T-cell (primary cell): ENCODE measurements at regions not wholly inside any gene's neighbourhood (a gene's known extent, or its start where the extent isn't known, plus 50 kb on each side); places are given as distances from the start of the nearest gene placed in this dataset.

Experiments used
- ATAC-seq, 4 experiments: fragments of 200-7000 bp in 3 of 4; fragments of 150-1000 bp in 1 of 4; cut with Tn5 transposase; replicated peaks in 1 of 4; 1 replicate in 3 of 4; 2 replicates in 1 of 4; pipeline ENCODE4 v1.10.0; 2021; ENCODE audit warnings: moderate library complexity in 3 of 4, mild to moderate bottlenecking in 2 of 4, moderate number of reproducible peaks in 1 of 4
- CTCF ChIA-PET, 2 donors: fragments of 300-600 bp; sonication (Branson Sonifier 250); formaldehyde crosslinking; loops; one replicate each; lab custom pipeline; 2022; ENCODE audit warnings: antibody characterized with exemption in 2 of 2; lab: Charles Lee
- POLR2A ChIA-PET, 2 donors: fragments of 300-600 bp; sonication (Branson Sonifier 250); formaldehyde crosslinking; loops; one replicate each; lab custom pipeline; 2022; ENCODE audit warnings: antibody characterized with exemption in 2 of 2; lab: Charles Lee
- DNase-seq, 35 experiments: peaks; one replicate each; pipeline versions ENCODE4 v3.0.0 to v3.0.0-alpha.2; 2013 to 2023
- H3K27ac ChIP-seq: one replicate; pipeline ENCODE4 v1.5.1; 2013; ENCODE audit warnings: low read length
- H3K27me3 ChIP-seq, 2 experiments: replicated peaks in 1 of 2; 1 replicate in 1 of 2; 2 replicates in 1 of 2; pipeline versions ENCODE4 v1.6.1 to v1.7.0; 2013; ENCODE audit warnings: low read length in 1 of 2, mixed read lengths in 1 of 2; ENCODE audit not compliant: control insufficient read depth in 2 of 2, insufficient read depth in 2 of 2; ENCODE audit errors: extremely low read depth in 1 of 2
- H3K36me3 ChIP-seq, 2 donors: 1 replicate in 1 of 2; 2 replicates in 1 of 2; pipeline versions ENCODE4 v1.6.1 to v1.7.0; 2013; ENCODE audit warnings: low read length in 1 of 2; ENCODE audit not compliant: control insufficient read depth in 2 of 2, insufficient read depth in 1 of 2; ENCODE audit errors: extremely low read depth in 1 of 2
- H3K4me1 ChIP-seq, 2 experiments: 1 replicate in 1 of 2; 2 replicates in 1 of 2; pipeline versions ENCODE4 v1.6.1 to v1.7.0; 2013; ENCODE audit warnings: low read length in 2 of 2, mixed read lengths in 1 of 2; ENCODE audit not compliant: insufficient read depth in 2 of 2, control insufficient read depth in 1 of 2; ENCODE audit errors: extremely low read depth in 1 of 2
- H3K4me3 ChIP-seq, 2 donors: 1 replicate in 1 of 2; 2 replicates in 1 of 2; pipeline versions ENCODE4 v1.5.1 to v1.7.0; 2013; ENCODE audit warnings: mild to moderate bottlenecking in 2 of 2, low read length in 1 of 2, moderate library complexity in 1 of 2; ENCODE audit not compliant: control insufficient read depth in 1 of 2; ENCODE audit errors: extremely low read depth in 1 of 2
- H3K9me3 ChIP-seq: 2 replicates; pipeline ENCODE4 v1.7.0; 2013
- H3K27ac Mint-ChIP-seq, 2 donors: one replicate each; pipeline ENCODE4 v1.8.0; 2020 to 2021; ENCODE audit warnings: mild to moderate bottlenecking in 2 of 2, mixed read lengths in 2 of 2
- H3K27me3 Mint-ChIP-seq, 2 donors: one replicate each; pipeline ENCODE4 v1.8.0; 2021 to 2022; ENCODE audit warnings: mixed read lengths in 2 of 2
- H3K36me3 Mint-ChIP-seq: one replicate; pipeline ENCODE4 v1.8.0; 2021; ENCODE audit warnings: mixed read lengths
- H3K4me1 Mint-ChIP-seq, 3 donors: one replicate each; pipeline ENCODE4 v1.8.0; 2020 to 2022; ENCODE audit warnings: mixed read lengths in 3 of 3, mild to moderate bottlenecking in 1 of 3
- H3K4me3 Mint-ChIP-seq, 3 donors: one replicate each; pipeline ENCODE4 v1.8.0; 2020 to 2022; ENCODE audit warnings: mild to moderate bottlenecking in 3 of 3, mixed read lengths in 3 of 3, moderate library complexity in 3 of 3
- H3K9me3 Mint-ChIP-seq, 3 donors: one replicate each; pipeline ENCODE4 v1.8.0; 2020 to 2022; ENCODE audit warnings: mixed read lengths in 3 of 3
- WGBS: methylation state at CpG from one replicate; pipeline ENCODE4 v1.1.5; 2013; ENCODE audit warnings: missing lambda C conversion rate; ENCODE audit not compliant: insufficient coverage; 5-methylcytosine and 5-hydroxymethylcytosine counted together

DNA sequence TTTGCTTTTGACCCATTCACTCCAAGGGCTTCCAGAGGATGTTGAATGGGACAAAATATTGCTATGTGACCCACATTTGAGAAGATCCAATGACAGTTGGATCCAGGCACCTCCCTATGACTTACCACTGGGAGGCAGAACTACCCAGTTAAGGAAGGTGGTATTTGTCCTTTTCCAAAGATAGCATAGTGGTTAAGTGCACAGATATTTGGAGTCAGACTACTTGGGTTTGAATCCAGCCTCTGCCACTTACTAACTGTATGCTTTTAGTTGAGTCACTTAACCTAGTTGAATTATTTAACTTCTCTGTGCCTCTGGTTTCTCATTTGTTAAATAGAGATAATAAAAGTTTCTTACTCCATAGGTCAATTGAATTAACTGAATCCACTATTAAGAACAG is 74.5 kb upstream of the PALM2AKAP2 start:
- Histone ChIP-seq H3K4me1 (no peaks in the 10 kb centered on the region), H3K36me3 (no peaks in the 10 kb centered on the region), H3K4me3 (no peak overlapping the region), H3K27me3 (no peaks in the 10 kb centered on the region), H3K27ac (no peak overlapping the region), H3K9me3 (no peaks in the 10 kb centered on the region)
- POLR2A ChIA-PET = no interaction called here
- ATAC-seq (no peak), DNase-seq (no peak)
- H3K27ac Mint-ChIP-seq = no peak overlapping the region
- no peaks in the 10 kb centered on the region for H3K9me3 Mint-ChIP-seq
- CTCF ChIA-PET = no interaction called here
- H3K4me1 Mint-ChIP-seq = no peaks in the 10 kb centered on the region
- H3K27me3 Mint-ChIP-seq = peaks cover 3 to 8% of the 10 kb centered on the region in 2 donors
- H3K4me3 Mint-ChIP-seq = no peak overlapping the region
- no peaks in the 10 kb centered on the region for H3K36me3 Mint-ChIP-seq

DNA sequence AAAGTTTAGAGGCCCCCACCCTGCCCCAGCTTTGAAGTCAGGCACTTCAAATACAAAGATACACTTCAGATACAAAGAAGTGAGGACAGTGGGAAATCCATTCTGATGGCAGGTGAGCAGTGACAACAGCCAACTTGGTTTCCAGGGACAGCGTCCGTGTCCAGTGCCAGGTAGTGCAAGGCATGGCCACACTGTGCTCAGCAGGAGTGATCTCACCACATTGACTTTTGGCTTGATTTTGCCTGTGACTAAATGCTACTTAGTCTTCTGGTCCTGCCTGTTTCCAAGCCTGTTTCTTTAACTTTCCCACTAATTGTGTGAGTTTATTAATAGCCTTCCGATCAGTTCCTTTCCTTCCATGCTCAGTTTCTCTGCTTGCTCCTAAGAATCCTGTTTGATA is 72.6 kb upstream of the PALM2AKAP2 start:
- H3K4me1 ChIP-seq = no peaks in the 10 kb centered on the region
- ATAC-seq = no peak
- no peak overlapping the region for H3K27ac Mint-ChIP-seq
- no peaks in the 10 kb centered on the region for H3K9me3 ChIP-seq
- H3K27ac ChIP-seq = no peak overlapping the region
- H3K4me3 Mint-ChIP-seq = no peak overlapping the region
- no peaks in the 10 kb centered on the region for H3K4me1 Mint-ChIP-seq
- DNase-seq = no peak
- no peaks in the 10 kb centered on the region for H3K9me3 Mint-ChIP-seq
- H3K27me3 ChIP-seq = no peaks in the 10 kb centered on the region
- H3K27me3 Mint-ChIP-seq = peaks cover 3 to 8% of the 10 kb centered on the region in 2 donors
- no peaks in the 10 kb centered on the region for H3K36me3 Mint-ChIP-seq
- ChIA-PET CTCF (no interaction called here), POLR2A (no interaction called here)
- H3K4me3 ChIP-seq = no peak overlapping the region
- WGBS = 100% methylated on average over 2 of the region's 3 CpGs
- H3K36me3 ChIP-seq = no peaks in the 10 kb centered on the region

DNA sequence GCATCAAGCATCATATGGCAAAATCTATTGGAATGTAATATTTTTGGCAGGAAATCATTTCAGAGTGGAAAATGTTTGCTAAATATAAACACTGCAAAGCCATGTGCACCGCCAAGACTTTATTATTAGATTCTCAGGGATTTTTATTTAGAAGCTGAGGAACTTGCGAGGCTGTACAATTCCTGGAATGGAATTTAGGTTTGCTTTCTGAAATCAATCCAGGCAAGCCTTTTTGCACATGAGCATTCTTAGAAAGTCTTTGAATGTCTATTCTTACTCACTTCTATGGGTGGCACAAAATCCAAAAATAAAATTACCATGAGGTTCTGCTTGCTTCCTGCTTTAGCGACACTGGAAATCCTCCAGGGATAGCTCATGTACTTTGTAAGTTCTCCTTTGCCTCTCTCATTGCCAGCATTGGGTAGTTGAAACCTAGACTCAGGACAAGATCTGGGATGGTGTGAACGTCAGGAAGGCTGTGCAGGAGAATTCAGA is 71.5 kb upstream of the PALM2AKAP2 start:
- DNase-seq (no peak), ATAC-seq (no peak)
- 70% methylated on average over 4 of the region's 4 CpGs for WGBS
- Mint-ChIP-seq H3K27me3 (peaks cover 3 to 8% of the 10 kb centered on the region in 2 donors), H3K27ac (no peak overlapping the region), H3K36me3 (no peaks in the 10 kb centered on the region), H3K4me3 (no peak overlapping the region), H3K4me1 (no peaks in the 10 kb centered on the region), H3K9me3 (no peaks in the 10 kb centered on the region)
- H3K27ac ChIP-seq = no peak overlapping the region
- H3K27me3 ChIP-seq = no peaks in the 10 kb centered on the region
- POLR2A ChIA-PET = no interaction called here
- H3K36me3 ChIP-seq = no peaks in the 10 kb centered on the region
- H3K4me1 ChIP-seq = no peaks in the 10 kb centered on the region
- CTCF ChIA-PET = no interaction called here
- no peaks in the 10 kb centered on the region for H3K9me3 ChIP-seq
- H3K4me3 ChIP-seq = no peak overlapping the region

DNA sequence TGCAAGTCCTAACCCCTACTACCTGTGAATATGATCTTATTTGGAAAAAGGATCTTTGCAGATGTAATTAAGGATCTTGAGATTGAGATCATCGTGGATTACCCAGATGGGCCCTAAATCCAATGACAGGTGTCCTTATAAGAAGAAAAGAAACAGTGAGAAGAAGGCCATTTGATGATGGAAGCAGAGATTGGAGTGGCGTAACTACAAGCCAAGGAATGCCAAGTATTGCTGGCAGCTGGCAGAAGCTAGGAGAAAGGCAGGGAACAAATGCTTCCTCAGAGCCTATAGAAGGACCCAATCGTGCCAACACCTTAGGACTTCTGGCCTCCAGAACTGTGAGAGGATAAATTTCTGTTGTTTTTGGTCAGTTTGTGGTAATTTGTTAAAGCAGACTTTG is 70.1 kb upstream of the PALM2AKAP2 start:
- Mint-ChIP-seq H3K4me3 (no peak overlapping the region), H3K36me3 (no peaks in the 10 kb centered on the region), H3K9me3 (no peaks in the 10 kb centered on the region), H3K27ac (no peak overlapping the region), H3K4me1 (no peaks in the 10 kb centered on the region), H3K27me3 (peaks cover 3 to 12% of the 10 kb centered on the region in 2 donors)
- Histone ChIP-seq H3K4me1 (no peaks in the 10 kb centered on the region), H3K9me3 (no peaks in the 10 kb centered on the region), H3K27ac (no peak overlapping the region), H3K4me3 (no peak overlapping the region), H3K36me3 (no peaks in the 10 kb centered on the region), H3K27me3 (no peaks in the 10 kb centered on the region)
- ATAC-seq = no peak
- 65% methylated on average over 2 of the region's 3 CpGs for WGBS
- POLR2A ChIA-PET = no interaction called here
- no peak for DNase-seq
- CTCF ChIA-PET = no interaction called here

DNA sequence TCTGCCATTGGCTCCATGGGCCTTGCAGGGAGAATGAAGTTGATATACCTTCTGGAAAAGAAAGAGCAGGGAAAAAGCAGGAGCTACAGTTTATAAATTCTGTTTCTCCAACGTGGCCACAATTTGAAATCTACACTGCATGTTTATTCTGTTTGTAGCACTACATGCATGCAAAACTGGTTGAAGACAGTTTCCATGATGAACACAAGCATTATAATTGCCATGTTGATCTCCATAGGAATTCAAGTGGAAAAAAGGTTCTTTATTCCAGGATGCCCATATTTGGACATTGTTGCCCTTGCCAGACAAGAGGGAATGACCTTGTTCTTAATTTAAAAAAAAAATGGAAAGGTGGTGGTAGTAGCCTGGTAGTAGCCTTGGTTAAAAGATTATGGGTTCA is 69.2 kb upstream of the PALM2AKAP2 start:
- no peaks in the 10 kb centered on the region for H3K27me3 ChIP-seq
- Mint-ChIP-seq H3K27me3 (peaks cover 3 to 12% of the 10 kb centered on the region in 2 donors), H3K36me3 (no peaks in the 10 kb centered on the region), H3K4me3 (no peak overlapping the region), H3K9me3 (no peaks in the 10 kb centered on the region), H3K27ac (no peak overlapping the region), H3K4me1 (no peaks in the 10 kb centered on the region)
- ATAC-seq (no peak), DNase-seq (no peak)
- ChIA-PET POLR2A (no interaction called here), CTCF (no interaction called here)
- H3K9me3 ChIP-seq = no peaks in the 10 kb centered on the region
- no peak overlapping the region for H3K4me3 ChIP-seq
- H3K36me3 ChIP-seq = no peaks in the 10 kb centered on the region
- H3K27ac ChIP-seq = no peak overlapping the region
- H3K4me1 ChIP-seq = no peaks in the 10 kb centered on the region
- no CpG with 5 or more reads among the region's 1 CpG for WGBS

DNA sequence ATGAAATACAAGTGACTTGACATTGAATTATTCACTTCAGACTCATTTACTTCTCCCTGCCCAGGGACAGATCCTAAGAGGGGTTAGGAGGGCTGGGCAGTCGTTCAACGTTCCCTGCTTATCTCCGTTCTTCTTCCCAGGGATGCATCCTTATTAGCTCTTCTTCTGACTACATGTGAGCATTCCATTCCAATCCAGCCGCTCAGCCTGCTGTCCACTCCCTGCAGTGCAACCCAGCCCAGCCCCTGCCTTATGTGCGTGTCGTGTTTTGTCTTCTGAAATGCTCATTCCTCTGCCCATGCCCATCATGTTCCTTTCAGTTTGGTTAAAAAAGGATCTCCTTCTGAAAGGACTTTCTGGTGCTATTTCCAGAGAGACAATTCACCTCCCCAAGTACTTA is 64.7 kb upstream of the PALM2AKAP2 start:
- no peaks in the 10 kb centered on the region for H3K27me3 ChIP-seq
- CTCF ChIA-PET = no interaction called here
- no peaks in the 10 kb centered on the region for H3K36me3 ChIP-seq
- Mint-ChIP-seq H3K36me3 (no peaks in the 10 kb centered on the region), H3K27me3 (peaks cover 0 to 5% of the 10 kb centered on the region in 2 donors), H3K4me3 (no peak overlapping the region), H3K4me1 (no peaks in the 10 kb centered on the region), H3K9me3 (no peaks in the 10 kb centered on the region), H3K27ac (no peak overlapping the region)
- POLR2A ChIA-PET = no interaction called here
- H3K4me1 ChIP-seq = no peaks in the 10 kb centered on the region
- DNase-seq = no peak
- H3K9me3 ChIP-seq = no peaks in the 10 kb centered on the region
- no peak overlapping the region for H3K27ac ChIP-seq
- H3K4me3 ChIP-seq = no peak overlapping the region
- WGBS = 82% methylated on average over 4 of the region's 6 CpGs
- ATAC-seq = peak in 1 of 4 experiments; percentile 8

DNA sequence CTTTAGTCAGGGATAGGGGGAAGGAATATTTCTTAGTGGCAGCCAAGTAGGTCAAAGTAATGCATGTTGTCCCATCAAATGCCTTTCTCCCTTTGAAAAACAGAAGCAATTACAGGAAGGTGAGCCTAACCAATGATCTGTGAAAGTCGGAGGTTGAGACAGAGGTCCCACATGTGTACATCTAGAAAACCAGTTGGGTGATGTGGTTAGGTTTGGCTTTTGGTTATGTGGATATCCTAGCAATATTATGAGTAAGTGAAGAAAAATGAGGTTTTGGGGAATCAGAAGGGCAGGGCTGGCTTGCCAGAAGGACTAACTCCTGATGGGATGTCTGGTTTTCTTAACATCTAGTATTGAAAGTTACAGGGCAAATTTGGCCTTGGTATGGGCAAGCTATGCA is 63.4 kb upstream of the PALM2AKAP2 start:
- Histone ChIP-seq H3K4me1 (no peaks in the 10 kb centered on the region), H3K27ac (no peak overlapping the region), H3K9me3 (no peaks in the 10 kb centered on the region), H3K4me3 (no peak overlapping the region), H3K27me3 (no peaks in the 10 kb centered on the region), H3K36me3 (no peaks in the 10 kb centered on the region)
- no peaks in the 10 kb centered on the region for H3K4me1 Mint-ChIP-seq
- H3K36me3 Mint-ChIP-seq = no peaks in the 10 kb centered on the region
- peaks cover 0 to 5% of the 10 kb centered on the region in 2 donors for H3K27me3 Mint-ChIP-seq
- H3K4me3 Mint-ChIP-seq = no peak overlapping the region
- 50% methylated on average over 1 of the region's 1 CpG for WGBS
- CTCF ChIA-PET = no interaction called here
- no peaks in the 10 kb centered on the region for H3K9me3 Mint-ChIP-seq
- POLR2A ChIA-PET = no interaction called here
- ATAC-seq (no peak), DNase-seq (no peak)
- no peak overlapping the region for H3K27ac Mint-ChIP-seq
